Neuronal stem cell (in vitro differentiated cells): ENCODE measurements at regions not wholly inside any gene's neighbourhood (a gene's known extent, or its start where the extent isn't known, plus 50 kb on each side); places are given as distances from the start of the nearest gene placed in this dataset.
A peak's percentile ranks its signal among the peaks of the same experiment; 100 is the strongest.

Experiments used
- DNase-seq: peaks from one replicate; pipeline ENCODE4 v3.0.0-alpha.2; 2013; ENCODE audit warnings: low spot score
- H2AFZ ChIP-seq: one replicate; pipeline ENCODE4 v1.6.1; 2013; ENCODE audit warnings: mild to moderate bottlenecking, low read length, inconsistent platforms
- H2AK5ac ChIP-seq: 2 replicates; pipeline ENCODE4 v1.6.1; 2013; ENCODE audit warnings: low read depth, mild to moderate bottlenecking, inconsistent platforms, low read length, moderate library complexity, mixed read lengths
- H2BK120ac ChIP-seq: 2 replicates; pipeline ENCODE4 v1.6.1; 2013; ENCODE audit warnings: low read depth, mild to moderate bottlenecking, inconsistent platforms, low read length, moderate library complexity, mixed read lengths
- H2BK12ac ChIP-seq: one replicate; pipeline ENCODE4 v1.6.1; 2013; ENCODE audit warnings: low read length, inconsistent platforms
- H2BK15ac ChIP-seq: 2 replicates; pipeline ENCODE4 v1.6.1; 2013; ENCODE audit warnings: mild to moderate bottlenecking, low read length, inconsistent platforms, mixed read lengths
- H2BK5ac ChIP-seq: one replicate; pipeline ENCODE4 v1.6.1; 2013; ENCODE audit warnings: inconsistent platforms, mild to moderate bottlenecking, low read length, moderate library complexity
- H3K14ac ChIP-seq: one replicate; pipeline ENCODE4 v1.6.1; 2013; ENCODE audit warnings: low read length, inconsistent platforms
- H3K18ac ChIP-seq: 2 replicates; pipeline ENCODE4 v1.6.1; 2013; ENCODE audit warnings: low read length, inconsistent platforms
- H3K23ac ChIP-seq: 2 replicates; pipeline ENCODE4 v1.6.1; 2013; ENCODE audit warnings: low read depth, mild to moderate bottlenecking, mixed read lengths, low read length, inconsistent platforms; ENCODE audit not compliant: poor library complexity
- H3K27ac ChIP-seq: replicated peaks from 3 replicates; pipeline ENCODE4 v1.5.1; 2013; ENCODE audit warnings: low read length, inconsistent platforms
- H3K27me3 ChIP-seq, 3 experiments: 2 replicates each; pipeline ENCODE4 v1.6.1; 2013; ENCODE audit warnings: low read length in 3 of 3, mild to moderate bottlenecking in 2 of 3, inconsistent platforms in 1 of 3, low read depth in 1 of 3, mixed read lengths in 1 of 3, moderate library complexity in 1 of 3; ENCODE audit not compliant: control insufficient read depth in 3 of 3, insufficient read depth in 3 of 3
- H3K36me3 ChIP-seq, 2 donors: replicated peaks in 1 of 2; 2 replicates each; pipeline ENCODE4 v1.6.1; 2013; ENCODE audit warnings: low read length in 2 of 2; ENCODE audit not compliant: control insufficient read depth in 2 of 2, insufficient read depth in 2 of 2
- H3K4ac ChIP-seq: 2 replicates; pipeline ENCODE4 v1.6.1; 2013; ENCODE audit warnings: inconsistent platforms, mild to moderate bottlenecking, low read length, moderate library complexity
- H3K4me1 ChIP-seq, 2 donors: 1 replicate in 1 of 2; 2 replicates in 1 of 2; pipeline ENCODE4 v1.6.1; 2013; ENCODE audit warnings: low read length in 2 of 2, low read depth in 1 of 2; ENCODE audit not compliant: control insufficient read depth in 2 of 2, insufficient read depth in 1 of 2
- H3K4me2 ChIP-seq: one replicate; pipeline ENCODE4 v1.6.1; 2013; ENCODE audit warnings: mild to moderate bottlenecking, low read length, inconsistent platforms; ENCODE audit not compliant: insufficient read depth, poor library complexity, severe bottlenecking
- H3K4me3 ChIP-seq, 2 donors: 2 replicates each; pipeline ENCODE4 v1.5.1; 2013; ENCODE audit warnings: low read length in 2 of 2, mild to moderate bottlenecking in 2 of 2, inconsistent platforms in 1 of 2, moderate library complexity in 1 of 2
- H3K79me1 ChIP-seq: one replicate; pipeline ENCODE4 v1.6.1; 2013; ENCODE audit warnings: low read depth, mild to moderate bottlenecking, inconsistent platforms, low read length, moderate library complexity
- H3K9ac ChIP-seq: one replicate; pipeline ENCODE4 v1.6.1; 2013; ENCODE audit warnings: mild to moderate bottlenecking, low read depth, low read length, inconsistent platforms; ENCODE audit not compliant: poor library complexity
- H3K9me3 ChIP-seq, 2 donors: replicated peaks in 1 of 2; 2 replicates each; pipeline versions ENCODE3 to v1.6.1; 2013; ENCODE audit warnings: low read length in 2 of 2, mild to moderate bottlenecking in 2 of 2, inconsistent platforms in 1 of 2, low read depth in 1 of 2, mixed read lengths in 1 of 2, moderate library complexity in 1 of 2; ENCODE audit not compliant: control insufficient read depth in 2 of 2, insufficient read depth in 1 of 2
- H4K8ac ChIP-seq: one replicate; pipeline ENCODE4 v1.6.1; 2013; ENCODE audit warnings: low read depth, mild to moderate bottlenecking, inconsistent platforms, low read length, moderate library complexity
- H4K91ac ChIP-seq: one replicate; pipeline ENCODE4 v1.6.1; 2013; ENCODE audit warnings: low read length, low read depth, mild to moderate bottlenecking, inconsistent platforms; ENCODE audit not compliant: poor library complexity
- WGBS, 2 donors: extraction: QIAGEN DNeasy Blood & Tissue Kit; methylation state at CpG; one replicate each; pipeline ENCODE4 v1.1.7; 2013; ENCODE audit warnings: missing lambda C conversion rate in 2 of 2, mixed read lengths in 1 of 2; ENCODE audit not compliant: insufficient read length in 2 of 2, insufficient replicate concordance in 1 of 2; ENCODE audit errors: extremely low coverage in 2 of 2; 5-methylcytosine and 5-hydroxymethylcytosine counted together

DNA sequence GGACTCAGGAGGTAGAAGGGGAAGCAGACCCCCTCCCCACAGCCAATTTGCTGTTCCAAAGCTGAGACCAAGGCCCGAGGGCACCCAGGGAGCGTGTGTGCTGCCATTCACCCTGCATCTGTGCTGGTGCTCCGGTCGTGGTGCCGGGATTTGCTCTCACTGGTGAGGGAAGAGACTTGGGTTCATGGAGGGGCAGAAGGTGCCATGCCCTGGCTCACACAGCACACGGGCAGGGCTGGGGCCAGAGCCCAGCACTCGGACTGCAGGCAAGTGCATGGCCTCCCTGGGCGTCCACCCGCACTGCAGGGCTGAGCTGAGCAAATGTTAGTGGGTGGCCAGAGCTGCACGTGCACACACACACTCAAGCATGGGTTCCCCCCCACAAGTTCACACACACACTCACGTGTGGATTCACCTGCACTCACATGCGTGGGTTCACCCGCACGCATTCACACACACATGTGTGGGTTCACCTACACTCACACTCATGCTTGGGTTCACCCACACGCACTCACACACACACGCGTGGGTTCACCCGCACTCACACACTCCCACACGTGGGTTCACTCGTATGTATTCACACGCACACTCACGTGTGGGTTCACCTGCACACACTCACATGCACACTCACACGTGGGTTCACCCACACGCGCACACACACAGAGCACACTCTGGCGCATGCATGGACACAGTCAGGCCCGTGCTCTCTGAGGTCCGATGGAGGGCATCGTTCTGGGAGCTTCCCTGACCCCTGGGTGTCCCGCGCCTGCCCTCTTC lies 57.0 kb upstream of the CBFA2T3 start:
- H3K4me2 ChIP-seq: no peak overlapping the region
- H3K4me1 ChIP-seq: peaks cover 15 to 19% of the 10 kb centered on the region in 2 donors
- H3K9me3 ChIP-seq: peaks cover 2% of the 10 kb centered on the region in 2 donors
- H2BK15ac ChIP-seq: peak overlapping the region; percentile 100
- H2BK12ac ChIP-seq: peak overlapping the region; percentile 91
- peak overlapping the region in 1 of 2 donors; percentile 18 for H3K4me3 ChIP-seq
- H3K27me3 ChIP-seq: peaks cover 0 to 21% (median 2%) of the 10 kb centered on the region in 3 experiments
- peaks cover 0 to 2% of the 10 kb centered on the region in 2 donors for H3K36me3 ChIP-seq
- H2AFZ ChIP-seq: no peak overlapping the region
- H2AK5ac ChIP-seq: peak overlapping the region; percentile 100
- peak overlapping the region; percentile 83 for H3K23ac ChIP-seq
- peak overlapping the region; percentile 99 for H3K4ac ChIP-seq
- peak overlapping the region; percentile 96 for H4K91ac ChIP-seq
- WGBS, 2 donors: no CpG with 5 or more reads among the region's 31 CpGs
- DNase-seq: no peak
- H3K79me1 ChIP-seq: peaks cover 4% of the 10 kb centered on the region
- peak overlapping the region; percentile 85 for H3K9ac ChIP-seq
- H4K8ac ChIP-seq: peak overlapping the region; percentile 48
- peak overlapping the region; percentile 98 for H3K18ac ChIP-seq
- peak overlapping the region; percentile 98 for H2BK120ac ChIP-seq
- H3K14ac ChIP-seq: peak overlapping the region; percentile 99
- H2BK5ac ChIP-seq: peak overlapping the region; percentile 99
- H3K27ac ChIP-seq: peak overlapping the region; percentile 78

- H4K8ac ChIP-seq: no peak overlapping the region
- H3K18ac ChIP-seq: peak overlapping the region; percentile 98
- H2AFZ ChIP-seq: peak overlapping the region; percentile 79
- no peak overlapping the region for H3K4me3 ChIP-seq
- H2BK120ac ChIP-seq: peak overlapping the region; percentile 98
- peak overlapping the region; percentile 99 for H2BK5ac ChIP-seq
- H4K91ac ChIP-seq: peak overlapping the region; percentile 96
- WGBS, 2 donors: no CpG with 5 or more reads among the region's 10 CpGs
- peak overlapping the region; percentile 85 for H3K9ac ChIP-seq
- peak overlapping the region; percentile 100 for H2BK15ac ChIP-seq
- H3K4me1 ChIP-seq: peaks cover 15 to 19% of the 10 kb centered on the region in 2 donors
- peaks cover 0 to 2% of the 10 kb centered on the region in 2 donors for H3K36me3 ChIP-seq
- H2AK5ac ChIP-seq: peak overlapping the region; percentile 100
- peak overlapping the region; percentile 91 for H2BK12ac ChIP-seq
- H3K9me3 ChIP-seq: peaks cover 2% of the 10 kb centered on the region in 2 donors
- H3K27me3 ChIP-seq: peaks cover 0 to 22% (median 2%) of the 10 kb centered on the region in 3 experiments
- peak overlapping the region; percentile 91 for H3K14ac ChIP-seq
- peak overlapping the region; percentile 78 for H3K27ac ChIP-seq
- no peak for DNase-seq
- H3K4ac ChIP-seq: peak overlapping the region; percentile 97
- peak overlapping the region; percentile 25 for H3K4me2 ChIP-seq
- H3K23ac ChIP-seq: peak overlapping the region; percentile 83
- peaks cover 4% of the 10 kb centered on the region for H3K79me1 ChIP-seq
Measured at GRCh38 chr16:89034573-89034961, 57.6 kb upstream of the CBFA2T3 start.

DNA sequence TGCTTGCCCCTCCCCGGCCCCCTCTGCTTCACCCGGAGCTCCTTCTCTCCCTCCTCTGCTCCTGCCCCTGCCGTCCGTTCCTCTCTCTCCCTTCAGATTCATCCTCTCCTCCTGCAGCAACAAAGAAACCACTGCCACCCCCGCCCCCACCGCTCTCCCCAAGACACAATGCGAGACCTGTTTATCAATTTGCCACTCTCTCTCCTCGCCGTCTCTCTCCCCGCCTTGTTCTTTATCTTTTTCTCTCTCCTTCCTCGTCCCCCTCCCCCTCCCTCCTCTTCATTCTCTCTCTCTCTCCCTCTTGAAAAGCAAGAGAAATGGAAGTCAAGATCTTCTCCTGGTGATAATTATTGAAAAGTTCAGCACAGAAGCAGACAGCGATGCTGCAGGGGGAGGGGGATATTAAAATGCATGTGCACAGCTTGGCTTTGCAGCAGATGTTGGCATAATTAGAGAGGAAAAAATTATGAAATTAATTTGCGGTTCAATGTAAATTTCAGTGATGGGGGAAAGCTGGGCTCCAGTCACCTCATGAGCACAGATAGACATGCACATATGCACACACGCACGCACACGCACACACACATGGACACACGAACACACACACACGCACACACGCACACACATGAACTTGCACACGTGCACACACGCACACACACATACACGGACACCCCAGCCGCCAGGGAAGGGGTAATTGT lies 58.1 kb upstream of the CBFA2T3 start:
- peaks cover 0 to 2% of the 10 kb centered on the region in 2 donors for H3K36me3 ChIP-seq
- H3K27ac ChIP-seq: peak overlapping the region; percentile 78
- H3K4me1 ChIP-seq: peaks cover 15 to 19% of the 10 kb centered on the region in 2 donors
- H3K4me3 ChIP-seq: peak overlapping the region in 1 of 2 donors; percentile 44
- no peak overlapping the region for H4K8ac ChIP-seq
- peak overlapping the region; percentile 100 for H2BK15ac ChIP-seq
- H3K4ac ChIP-seq: no peak overlapping the region
- peak overlapping the region; percentile 98 for H2BK120ac ChIP-seq
- H2BK12ac ChIP-seq: no peak overlapping the region
- H3K14ac ChIP-seq: peak overlapping the region; percentile 91
- H2AFZ ChIP-seq: peak overlapping the region; percentile 79
- peaks cover 2% of the 10 kb centered on the region in 2 donors for H3K9me3 ChIP-seq
- peak overlapping the region; percentile 100 for H2AK5ac ChIP-seq
- H3K27me3 ChIP-seq: peaks cover 0 to 22% (median 2%) of the 10 kb centered on the region in 3 experiments
- no peak overlapping the region for H3K9ac ChIP-seq
- peak overlapping the region; percentile 98 for H3K18ac ChIP-seq
- peak overlapping the region; percentile 25 for H3K4me2 ChIP-seq
- no peak for DNase-seq
- peak overlapping the region; percentile 99 for H2BK5ac ChIP-seq
- H3K23ac ChIP-seq: no peak overlapping the region
- no peak overlapping the region for H4K91ac ChIP-seq
- H3K79me1 ChIP-seq: peaks cover 4% of the 10 kb centered on the region
- WGBS, 2 donors: no CpG with 5 or more reads among the region's 23 CpGs
